Caco-2 (cell line): ENCODE measurements at regions not wholly inside any gene's neighbourhood (a gene's known extent, or its start where the extent isn't known, plus 50 kb on each side); places are given as distances from the start of the nearest gene placed in this dataset.

Experiments used
- BruUV-seq: library from RNA; stranded (reverse); fragments of 400-500 nt; replicated peaks from 2 replicates; lab custom pipeline; 2021; lab: Mats Ljungman, UMichigan
- CTCF ChIA-PET: fragments of 300-600 bp; sonication (Branson Sonifier 250); formaldehyde crosslinking; loops from one replicate; lab custom pipeline; 2022; ENCODE audit warnings: antibody characterized with exemption; lab: Charles Lee
- POLR2A ChIA-PET: fragments of 300-600 bp; sonication (Branson Sonifier 250); formaldehyde crosslinking; loops from one replicate; lab custom pipeline; 2022; ENCODE audit warnings: antibody characterized with exemption; lab: Charles Lee
- DNase-seq, 2 experiments: peaks; one replicate each; pipeline versions ENCODE4 v3.0.0 to v3.0.0-alpha.2; 2020 to 2022
- H3K27me3 ChIP-seq: replicated peaks from 2 replicates; pipeline ENCODE4 v1.6.0; 2011; ENCODE audit warnings: low read length; ENCODE audit not compliant: control insufficient read depth, insufficient read depth
- H3K36me3 ChIP-seq: 2 replicates; pipeline ENCODE4 v1.5.1; 2011; ENCODE audit warnings: low read length; ENCODE audit not compliant: control insufficient read depth, insufficient read depth
- H3K4me1 ChIP-seq: fragments of 250-450 bp; sonication (Bioruptor Pico); 2 replicates; pipeline ENCODE4 v1.5.1; 2020; ENCODE audit warnings: mild to moderate bottlenecking
- H3K4me3 ChIP-seq: 2 replicates; pipeline ENCODE4 v1.5.1; 2011; ENCODE audit warnings: low read depth, mild to moderate bottlenecking, control low read depth, low read length
- H3K9me3 ChIP-seq: fragments of 250-450 bp; sonication (Bioruptor Pico); 2 replicates; pipeline ENCODE4 v1.5.1; 2020; ENCODE audit warnings: mild to moderate bottlenecking, moderate library complexity
- H3K27ac Mint-ChIP-seq: one replicate; pipeline ENCODE4 v1.8.0; 2022; ENCODE audit warnings: mixed read lengths; ENCODE audit not compliant: unreplicated experiment
- H3K27me3 Mint-ChIP-seq: one replicate; pipeline ENCODE4 v1.8.0; 2022; ENCODE audit warnings: mixed read lengths; ENCODE audit not compliant: insufficient read depth, unreplicated experiment
- H3K36me3 Mint-ChIP-seq: one replicate; pipeline ENCODE4 v1.8.0; 2022; ENCODE audit warnings: mild to moderate bottlenecking, mixed read lengths; ENCODE audit not compliant: insufficient read depth, unreplicated experiment
- H3K4me1 Mint-ChIP-seq: one replicate; pipeline ENCODE4 v1.8.0; 2022; ENCODE audit warnings: low read depth, mixed read lengths; ENCODE audit not compliant: unreplicated experiment
- H3K4me3 Mint-ChIP-seq: one replicate; pipeline ENCODE4 v1.8.0; 2022; ENCODE audit warnings: mild to moderate bottlenecking, moderate library complexity, mixed read lengths; ENCODE audit not compliant: unreplicated experiment
- H3K9me3 Mint-ChIP-seq: one replicate; pipeline ENCODE4 v1.8.0; 2022; ENCODE audit warnings: mixed read lengths; ENCODE audit not compliant: unreplicated experiment
- intact Hi-C: fragments of 100-400 bp; cut with micrococcal nuclease; formaldehyde crosslinking; loops from one replicate; pipeline ENCODE4 v1.10.0; 2022; ENCODE audit not compliant: unreplicated experiment
- TF ChIP-seq, protein P1 (sequence below), 2 experiments: fragments of 200-600 bp in 1 of 2; IDR thresholded peaks; 1 replicate in 1 of 2; 2 replicates in 1 of 2; pipeline versions ENCODE4 v1.5.1 to v1.8.0; 2011 to 2022; ENCODE audit warnings: antibody characterized with exemption in 1 of 2, control low read depth in 1 of 2, inconsistent platforms in 1 of 2, low read depth in 1 of 2, low read length in 1 of 2, mild to moderate bottlenecking in 1 of 2, moderate library complexity in 1 of 2; ENCODE audit not compliant: insufficient read depth in 1 of 2, severe bottlenecking in 1 of 2, unreplicated experiment in 1 of 2

DNA sequence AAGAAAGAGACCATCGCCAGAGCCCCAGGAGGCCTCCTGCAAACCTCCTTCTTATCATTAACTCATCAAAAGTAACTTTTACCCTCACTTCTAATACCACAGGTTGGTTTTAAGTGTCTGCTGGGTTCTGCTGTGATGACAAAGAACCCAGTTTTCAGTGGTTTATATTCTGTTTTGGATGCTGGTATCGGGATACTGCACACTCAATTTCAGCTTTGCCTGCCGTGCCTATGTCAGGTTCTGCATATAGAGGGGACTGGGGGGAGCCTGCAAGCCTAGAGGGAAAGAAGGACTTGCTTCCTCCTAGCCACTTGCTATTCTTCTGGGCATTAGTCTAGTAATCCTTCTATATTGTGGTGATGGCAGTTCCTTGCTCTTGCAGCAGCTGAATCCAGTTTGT is 242.4 kb downstream of the KCNRG start:
- no peak for DNase-seq
- intact Hi-C loops: no loop called here
- H3K4me3 ChIP-seq: no peak overlapping the region
- H3K36me3 Mint-ChIP-seq: no peaks in the 10 kb centered on the region
- H3K4me3 Mint-ChIP-seq: no peak overlapping the region
- ChIA-PET POLR2A (no interaction called here), CTCF (no interaction called here)
- no peaks in the 10 kb centered on the region for H3K4me1 ChIP-seq
- TF ChIP-seq, protein P1, sequence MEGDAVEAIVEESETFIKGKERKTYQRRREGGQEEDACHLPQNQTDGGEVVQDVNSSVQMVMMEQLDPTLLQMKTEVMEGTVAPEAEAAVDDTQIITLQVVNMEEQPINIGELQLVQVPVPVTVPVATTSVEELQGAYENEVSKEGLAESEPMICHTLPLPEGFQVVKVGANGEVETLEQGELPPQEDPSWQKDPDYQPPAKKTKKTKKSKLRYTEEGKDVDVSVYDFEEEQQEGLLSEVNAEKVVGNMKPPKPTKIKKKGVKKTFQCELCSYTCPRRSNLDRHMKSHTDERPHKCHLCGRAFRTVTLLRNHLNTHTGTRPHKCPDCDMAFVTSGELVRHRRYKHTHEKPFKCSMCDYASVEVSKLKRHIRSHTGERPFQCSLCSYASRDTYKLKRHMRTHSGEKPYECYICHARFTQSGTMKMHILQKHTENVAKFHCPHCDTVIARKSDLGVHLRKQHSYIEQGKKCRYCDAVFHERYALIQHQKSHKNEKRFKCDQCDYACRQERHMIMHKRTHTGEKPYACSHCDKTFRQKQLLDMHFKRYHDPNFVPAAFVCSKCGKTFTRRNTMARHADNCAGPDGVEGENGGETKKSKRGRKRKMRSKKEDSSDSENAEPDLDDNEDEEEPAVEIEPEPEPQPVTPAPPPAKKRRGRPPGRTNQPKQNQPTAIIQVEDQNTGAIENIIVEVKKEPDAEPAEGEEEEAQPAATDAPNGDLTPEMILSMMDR (IDR thresholded peaks at IDR 0.05; ENCODE audit: insufficient read depth in 1 of 2, low read depth in 1 of 2, low read length in 1 of 2, severe bottlenecking in 1 of 2, unreplicated experiment in 1 of 2): no peak
- BruUV-seq: no TSS peak
- peaks cover 4% of the 10 kb centered on the region for H3K9me3 Mint-ChIP-seq
- no peak overlapping the region for H3K27ac Mint-ChIP-seq
- H3K9me3 ChIP-seq: no peaks in the 10 kb centered on the region
- H3K4me1 Mint-ChIP-seq: no peaks in the 10 kb centered on the region
- no peaks in the 10 kb centered on the region for H3K27me3 Mint-ChIP-seq
- no peaks in the 10 kb centered on the region for H3K27me3 ChIP-seq
- no peaks in the 10 kb centered on the region for H3K36me3 ChIP-seq

DNA sequence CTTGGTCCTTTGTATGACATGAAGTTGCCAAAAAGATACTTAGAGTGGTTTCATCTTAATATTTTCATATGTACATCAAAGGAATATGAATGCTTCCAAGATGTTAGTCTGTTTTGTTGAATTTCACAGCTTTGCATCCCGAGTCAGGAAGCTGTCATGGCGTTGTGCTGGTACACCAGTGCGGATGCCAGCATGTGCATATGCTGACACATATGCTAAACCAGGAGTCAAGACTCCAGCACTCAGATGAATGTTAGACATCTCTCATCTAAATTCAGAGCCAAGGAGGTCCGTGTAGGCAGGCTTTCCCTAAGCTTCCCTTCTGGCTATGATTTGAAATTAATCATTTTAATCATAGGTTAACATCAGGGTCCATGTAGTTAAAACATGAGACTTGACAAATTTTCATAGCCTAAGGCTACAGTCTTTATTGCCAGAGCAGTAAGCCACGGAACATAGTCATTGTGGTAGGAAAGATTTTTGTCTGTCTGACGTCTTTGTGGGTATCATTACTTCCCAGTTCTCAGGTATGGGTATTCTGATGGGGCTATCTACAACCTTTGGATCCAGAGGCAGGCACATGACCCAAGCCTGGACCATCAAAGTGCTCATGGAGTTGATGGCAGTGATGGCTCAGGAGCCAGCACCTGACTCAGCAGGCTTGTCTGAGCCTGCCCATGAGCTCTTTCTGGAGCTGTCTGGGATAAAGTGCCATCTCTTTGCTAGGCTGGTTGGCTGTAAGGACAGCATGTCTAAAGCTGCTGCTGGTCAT is 246.1 kb downstream of the KCNRG start:
- intact Hi-C loops: no loop called here
- no peaks in the 10 kb centered on the region for H3K27me3 Mint-ChIP-seq
- no peak for DNase-seq
- POLR2A ChIA-PET: interaction anchor here (0.6 kb wide), 1 partner anchor 745 kb away, joined by 3 read pairs; no protein-coding TSS in a partner anchor
- no peaks in the 10 kb centered on the region for H3K36me3 ChIP-seq
- H3K9me3 ChIP-seq: no peaks in the 10 kb centered on the region
- BruUV-seq: no TSS peak
- H3K4me3 ChIP-seq: no peak overlapping the region
- H3K36me3 Mint-ChIP-seq: no peaks in the 10 kb centered on the region
- CTCF ChIA-PET: no interaction called here
- H3K27me3 ChIP-seq: no peaks in the 10 kb centered on the region
- H3K4me3 Mint-ChIP-seq: no peak overlapping the region
- no peaks in the 10 kb centered on the region for H3K9me3 Mint-ChIP-seq
- no peak overlapping the region for H3K27ac Mint-ChIP-seq
- TF ChIP-seq, protein P1 (IDR thresholded peaks at IDR 0.05; ENCODE audit: insufficient read depth in 1 of 2, low read depth in 1 of 2, low read length in 1 of 2, severe bottlenecking in 1 of 2, unreplicated experiment in 1 of 2): no peak
- no peaks in the 10 kb centered on the region for H3K4me1 Mint-ChIP-seq
- H3K4me1 ChIP-seq: no peaks in the 10 kb centered on the region

DNA sequence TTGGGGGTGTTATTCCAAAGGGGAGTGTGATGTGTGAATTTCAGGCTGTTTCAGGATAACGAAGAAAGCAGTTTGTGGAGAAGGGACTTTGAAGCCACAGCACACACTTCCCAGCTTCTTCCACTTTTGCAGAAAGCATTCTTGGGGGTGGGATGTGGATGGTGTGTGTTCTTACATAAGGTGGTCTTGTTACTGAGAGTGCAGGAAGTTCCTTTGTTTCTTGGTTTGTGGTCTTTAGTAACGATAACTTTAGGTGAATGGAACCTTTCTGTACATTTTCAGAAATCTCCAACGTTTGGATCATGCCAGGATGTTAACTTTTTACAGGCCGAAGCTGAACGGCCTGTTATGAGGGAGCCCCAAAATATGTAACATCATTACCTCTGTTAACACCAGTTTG is 251.8 kb downstream of the KCNRG start:
- H3K36me3 Mint-ChIP-seq: no peaks in the 10 kb centered on the region
- DNase-seq: no peak
- no peaks in the 10 kb centered on the region for H3K27me3 ChIP-seq
- BruUV-seq: no TSS peak
- ChIA-PET CTCF (no interaction called here), POLR2A (no interaction called here)
- no peak overlapping the region for H3K4me3 Mint-ChIP-seq
- H3K4me1 Mint-ChIP-seq: peaks cover 7% of the 10 kb centered on the region
- peaks cover 17% of the 10 kb centered on the region for H3K4me1 ChIP-seq
- H3K27ac Mint-ChIP-seq: no peak overlapping the region
- no peaks in the 10 kb centered on the region for H3K9me3 ChIP-seq
- no peaks in the 10 kb centered on the region for H3K27me3 Mint-ChIP-seq
- H3K9me3 Mint-ChIP-seq: no peaks in the 10 kb centered on the region
- no peak overlapping the region for H3K4me3 ChIP-seq
- intact Hi-C loops: no loop called here
- TF ChIP-seq, protein P1 (IDR thresholded peaks at IDR 0.05; ENCODE audit: insufficient read depth in 1 of 2, low read depth in 1 of 2, low read length in 1 of 2, severe bottlenecking in 1 of 2, unreplicated experiment in 1 of 2): no peak
- no peaks in the 10 kb centered on the region for H3K36me3 ChIP-seq
